ENCODE measurements at regions not wholly inside any gene's neighbourhood (a gene's known extent, or its start where the extent isn't known, plus 50 kb on each side); places are given as distances from the start of the nearest gene placed in this dataset.

DNA sequence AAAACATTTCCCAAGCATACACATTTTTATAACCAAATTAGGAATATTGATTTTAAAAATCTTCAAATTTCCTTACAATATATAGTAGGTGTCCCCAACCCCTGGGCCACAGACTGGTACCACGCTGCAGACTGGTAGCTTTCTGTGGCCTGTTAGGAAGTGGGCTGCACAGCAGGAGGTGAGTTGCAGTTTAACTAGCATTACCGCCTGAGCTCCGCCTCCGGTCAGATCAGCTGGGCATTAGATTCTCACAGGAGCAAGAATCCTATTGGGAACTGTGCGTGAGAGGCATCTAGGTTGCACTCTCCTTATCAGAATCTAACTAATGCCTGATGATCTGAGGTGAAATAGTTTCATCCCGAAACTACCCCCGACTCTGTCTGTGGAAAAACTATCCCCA is 62.1 kb downstream of the ZWINT start:
- no peak overlapping the region for H3K4me3 ChIP-seq
- H3K27ac ChIP-seq: no peak overlapping the region
- no peaks in the 10 kb centered on the region for H3K4me1 ChIP-seq (ENCODE audit: low read depth)
- no peaks in the 10 kb centered on the region for H3K27me3 ChIP-seq
- H3K9me3 ChIP-seq (ENCODE audit: low read depth): no peaks in the 10 kb centered on the region
- no peaks in the 10 kb centered on the region for H3K36me3 ChIP-seq
- TF ChIP-seq CTCF (IDR thresholded peaks at IDR 0.05; ENCODE audit: low read depth, low read length): no peak
- DNase-seq (ENCODE audit: low read depth in 1 of 2, low spot score in 1 of 2): no peak

DNA sequence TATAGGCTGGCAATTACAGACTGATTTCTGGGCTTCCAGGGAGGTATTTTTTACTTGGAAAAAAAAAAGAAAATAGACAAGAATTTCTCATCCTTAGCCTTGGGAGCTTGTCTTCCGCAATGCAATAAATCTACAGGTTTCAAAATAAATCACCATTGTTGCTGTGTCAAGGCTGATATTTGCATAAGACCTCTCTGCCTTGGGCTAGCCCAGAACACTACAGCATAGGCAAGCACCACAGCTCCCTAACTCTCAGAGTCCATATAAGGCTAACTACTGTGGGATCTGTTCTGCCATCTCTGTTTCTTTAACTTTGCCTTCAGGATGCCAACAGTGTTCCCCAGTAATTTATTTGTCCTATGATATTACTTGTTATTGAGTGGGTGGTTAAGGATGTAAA is 64.4 kb downstream of the ZWINT start:
- H3K4me1 ChIP-seq (ENCODE audit: low read depth): no peaks in the 10 kb centered on the region
- H3K4me3 ChIP-seq: no peak overlapping the region
- no peak for DNase-seq (ENCODE audit: low read depth in 1 of 2, low spot score in 1 of 2)
- H3K9me3 ChIP-seq (ENCODE audit: low read depth): no peaks in the 10 kb centered on the region
- H3K36me3 ChIP-seq: no peaks in the 10 kb centered on the region
- TF ChIP-seq CTCF (IDR thresholded peaks at IDR 0.05; ENCODE audit: low read depth, low read length): no peak
- no peak overlapping the region for H3K27ac ChIP-seq
- no peaks in the 10 kb centered on the region for H3K27me3 ChIP-seq

DNA sequence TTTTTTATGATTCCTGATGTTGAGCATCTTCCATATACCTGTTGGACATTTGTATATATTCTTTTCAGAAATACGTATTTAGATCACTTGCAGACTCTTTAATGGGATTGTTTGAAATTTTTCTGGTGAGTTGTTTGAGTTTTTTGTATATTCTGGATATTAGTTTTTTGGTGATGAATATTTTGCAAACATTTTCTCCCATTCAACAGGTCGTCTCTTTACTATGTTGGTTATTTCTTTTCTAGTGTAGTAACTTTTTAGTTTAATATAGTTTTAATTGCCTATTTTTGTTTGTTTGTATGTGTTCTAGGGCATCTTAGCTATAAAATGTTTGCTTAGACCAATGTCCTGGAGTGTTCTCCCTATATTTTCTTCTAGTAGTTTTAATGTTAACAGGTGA is 72.7 kb downstream of the ZWINT start:
- no peaks in the 10 kb centered on the region for H3K4me1 ChIP-seq (ENCODE audit: low read depth)
- H3K4me3 ChIP-seq: no peak overlapping the region
- no peak for DNase-seq (ENCODE audit: low read depth in 1 of 2, low spot score in 1 of 2)
- H3K27ac ChIP-seq: no peak overlapping the region
- H3K27me3 ChIP-seq: no peaks in the 10 kb centered on the region
- H3K9me3 ChIP-seq (ENCODE audit: low read depth): no peaks in the 10 kb centered on the region
- no peak for TF ChIP-seq CTCF (IDR thresholded peaks at IDR 0.05; ENCODE audit: low read depth, low read length)
- H3K36me3 ChIP-seq: no peaks in the 10 kb centered on the region

DNA sequence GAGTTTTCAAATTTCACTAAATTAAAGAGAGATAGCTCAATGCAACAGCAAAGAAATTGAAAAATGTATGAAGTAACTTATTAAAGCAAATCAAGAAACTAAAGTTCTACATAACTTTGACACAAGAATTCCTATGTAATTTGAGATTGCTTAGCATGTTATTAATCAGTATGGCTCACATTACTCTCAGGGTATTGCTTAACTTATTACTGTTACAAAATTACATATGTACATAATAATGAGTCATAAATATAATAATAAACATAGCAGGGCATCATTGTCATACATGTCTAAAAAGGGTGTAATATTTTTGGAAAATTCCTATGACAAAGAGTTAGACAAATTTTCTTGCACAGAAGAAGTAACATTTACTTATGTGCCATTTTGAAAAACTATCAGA is 75.0 kb downstream of the ZWINT start:
- TF ChIP-seq CTCF (IDR thresholded peaks at IDR 0.05; ENCODE audit: low read depth, low read length): no peak
- H3K27me3 ChIP-seq: no peaks in the 10 kb centered on the region
- H3K36me3 ChIP-seq: no peaks in the 10 kb centered on the region
- H3K4me3 ChIP-seq: no peak overlapping the region
- H3K27ac ChIP-seq: no peak overlapping the region
- no peaks in the 10 kb centered on the region for H3K9me3 ChIP-seq (ENCODE audit: low read depth)
- no peak for DNase-seq (ENCODE audit: low read depth in 1 of 2, low spot score in 1 of 2)
- H3K4me1 ChIP-seq (ENCODE audit: low read depth): no peaks in the 10 kb centered on the region

- Histone ChIP-seq H3K9me3 (ENCODE audit: low read depth) (no peaks in the 10 kb centered on the region), H3K27me3 (no peaks in the 10 kb centered on the region), H3K27ac (no peak overlapping the region), H3K36me3 (no peaks in the 10 kb centered on the region), H3K4me1 (ENCODE audit: low read depth) (peaks cover 17% of the 10 kb centered on the region), H3K4me3 (no peak overlapping the region)
- no peak for TF ChIP-seq CTCF (IDR thresholded peaks at IDR 0.05; ENCODE audit: low read depth, low read length)
- no peak for DNase-seq (ENCODE audit: low read depth in 1 of 2, low spot score in 1 of 2)
These were observed 81.8 kb downstream of the ZWINT start for GRCh38 chr10:56279270-56279669.

GRCh38 chr10:56269181-56269580 is 91.9 kb downstream of the ZWINT start:
- no peak for TF ChIP-seq CTCF (IDR thresholded peaks at IDR 0.05; ENCODE audit: low read depth, low read length)
- Histone ChIP-seq H3K27ac (no peak overlapping the region), H3K4me3 (no peak overlapping the region), H3K9me3 (ENCODE audit: low read depth) (no peaks in the 10 kb centered on the region), H3K36me3 (no peaks in the 10 kb centered on the region), H3K4me1 (ENCODE audit: low read depth) (no peaks in the 10 kb centered on the region), H3K27me3 (no peaks in the 10 kb centered on the region)
- no peak for DNase-seq (ENCODE audit: low read depth in 1 of 2, low spot score in 1 of 2)
